ENCODE measurements at regions not wholly inside any gene's neighbourhood (a gene's known extent, or its start where the extent isn't known, plus 50 kb on each side); places are given as distances from the start of the nearest gene placed in this dataset.

GRCh38 chr1:80517062-80517461 lies 1283.7 kb upstream of the ADGRL2 start:
- WGBS: no CpG with 5 or more reads among the region's 1 CpG
- no peak overlapping the region for H4K8ac ChIP-seq (ENCODE audit: low read length)
- no peak overlapping the region for H3K9ac ChIP-seq (ENCODE audit: low read length)
- no peaks in the 10 kb centered on the region for H3K36me3 ChIP-seq (ENCODE audit: control insufficient read depth in 1 of 2, insufficient read depth in 2 of 2, low read depth in 1 of 2, low read length in 2 of 2)
- H3K79me1 ChIP-seq (replicated peaks; ENCODE audit: low read length, poor library complexity, severe bottlenecking): no peaks in the 10 kb centered on the region
- no peak overlapping the region for H2BK15ac ChIP-seq (ENCODE audit: low read depth, poor library complexity, severe bottlenecking)
- H2AK5ac ChIP-seq (ENCODE audit: low read length, severe bottlenecking): no peak overlapping the region
- H2BK12ac ChIP-seq (ENCODE audit: low read length in 2 of 2): no peak overlapping the region
- H3K27me3 ChIP-seq (ENCODE audit: control insufficient read depth in 1 of 2, insufficient read depth in 1 of 2, low read length in 2 of 2): no peaks in the 10 kb centered on the region
- H3K4me1 ChIP-seq (ENCODE audit: control insufficient read depth, insufficient read depth, low read depth, low read length): no peaks in the 10 kb centered on the region
- no peak for DNase-seq
- no peak overlapping the region for H2AFZ ChIP-seq (ENCODE audit: low read depth, low read length)
- no peaks in the 10 kb centered on the region for H3K9me3 ChIP-seq (ENCODE audit: control insufficient read depth, low read length)
- H3K14ac ChIP-seq (ENCODE audit: low read length in 2 of 2): no peak overlapping the region
- no peak overlapping the region for H3K4me3 ChIP-seq (ENCODE audit: insufficient read depth in 1 of 2, low read depth in 1 of 2, low read length in 2 of 2)
- no peak overlapping the region for H2BK5ac ChIP-seq (ENCODE audit: low read depth, low read length, poor library complexity, severe bottlenecking)
- H3K18ac ChIP-seq (ENCODE audit: low read depth in 1 of 2, low read length in 2 of 2): no peak overlapping the region
- no peak overlapping the region for H3K27ac ChIP-seq (ENCODE audit: low read length, poor library complexity, severe bottlenecking)
- H3K23ac ChIP-seq (ENCODE audit: low read length in 2 of 2): no peak overlapping the region
- no peak overlapping the region for H3K4me2 ChIP-seq (ENCODE audit: low read length, poor library complexity, severe bottlenecking)
- H2BK120ac ChIP-seq (ENCODE audit: low read depth, low read length): no peak overlapping the region
- H3K4ac ChIP-seq (ENCODE audit: low read depth in 1 of 2, low read length in 2 of 2): no peak overlapping the region
- H4K91ac ChIP-seq (ENCODE audit: low read length): no peak overlapping the region

GRCh38 chr1:80509965-80510522 lies 1290.7 kb upstream of the ADGRL2 start:
- no peaks in the 10 kb centered on the region for H3K36me3 ChIP-seq (ENCODE audit: control insufficient read depth in 1 of 2, insufficient read depth in 2 of 2, low read depth in 1 of 2, low read length in 2 of 2)
- no peak overlapping the region for H3K4me3 ChIP-seq (ENCODE audit: insufficient read depth in 1 of 2, low read depth in 1 of 2, low read length in 2 of 2)
- no peak overlapping the region for H3K18ac ChIP-seq (ENCODE audit: low read depth in 1 of 2, low read length in 2 of 2)
- H2BK15ac ChIP-seq (ENCODE audit: low read depth, poor library complexity, severe bottlenecking): no peak overlapping the region
- no peak overlapping the region for H3K23ac ChIP-seq (ENCODE audit: low read length in 2 of 2)
- no peak overlapping the region for H3K14ac ChIP-seq (ENCODE audit: low read length in 2 of 2)
- no peak overlapping the region for H2AK5ac ChIP-seq (ENCODE audit: low read length, severe bottlenecking)
- H3K4me2 ChIP-seq (ENCODE audit: low read length, poor library complexity, severe bottlenecking): no peak overlapping the region
- no peak overlapping the region for H4K8ac ChIP-seq (ENCODE audit: low read length)
- H2BK5ac ChIP-seq (ENCODE audit: low read depth, low read length, poor library complexity, severe bottlenecking): no peak overlapping the region
- no peak overlapping the region for H3K9ac ChIP-seq (ENCODE audit: low read length)
- no peak overlapping the region for H2BK120ac ChIP-seq (ENCODE audit: low read depth, low read length)
- no peak overlapping the region for H2AFZ ChIP-seq (ENCODE audit: low read depth, low read length)
- no peaks in the 10 kb centered on the region for H3K27me3 ChIP-seq (ENCODE audit: control insufficient read depth in 1 of 2, insufficient read depth in 1 of 2, low read length in 2 of 2)
- H3K79me1 ChIP-seq (replicated peaks; ENCODE audit: low read length, poor library complexity, severe bottlenecking): no peaks in the 10 kb centered on the region
- H3K27ac ChIP-seq (ENCODE audit: low read length, poor library complexity, severe bottlenecking): no peak overlapping the region
- WGBS: 78% methylated on average over 1 of the region's 2 CpGs
- no peak overlapping the region for H2BK12ac ChIP-seq (ENCODE audit: low read length in 2 of 2)
- no peak overlapping the region for H3K4ac ChIP-seq (ENCODE audit: low read depth in 1 of 2, low read length in 2 of 2)
- DNase-seq: no peak
- H4K91ac ChIP-seq (ENCODE audit: low read length): no peak overlapping the region
- no peaks in the 10 kb centered on the region for H3K4me1 ChIP-seq (ENCODE audit: control insufficient read depth, insufficient read depth, low read depth, low read length)
- H3K9me3 ChIP-seq (ENCODE audit: control insufficient read depth, low read length): peaks cover 3% of the 10 kb centered on the region

- no peak overlapping the region for H3K27ac ChIP-seq (ENCODE audit: low read length, poor library complexity, severe bottlenecking)
- no peak overlapping the region for H3K4me2 ChIP-seq (ENCODE audit: low read length, poor library complexity, severe bottlenecking)
- no peaks in the 10 kb centered on the region for H3K79me1 ChIP-seq (replicated peaks; ENCODE audit: low read length, poor library complexity, severe bottlenecking)
- H4K91ac ChIP-seq (ENCODE audit: low read length): no peak overlapping the region
- no peak overlapping the region for H2BK5ac ChIP-seq (ENCODE audit: low read depth, low read length, poor library complexity, severe bottlenecking)
- H2BK15ac ChIP-seq (ENCODE audit: low read depth, poor library complexity, severe bottlenecking): no peak overlapping the region
- H3K4me3 ChIP-seq (ENCODE audit: insufficient read depth in 1 of 2, low read depth in 1 of 2, low read length in 2 of 2): no peak overlapping the region
- no peak overlapping the region for H3K9ac ChIP-seq (ENCODE audit: low read length)
- H3K4me1 ChIP-seq (ENCODE audit: control insufficient read depth, insufficient read depth, low read depth, low read length): no peaks in the 10 kb centered on the region
- H2BK12ac ChIP-seq (ENCODE audit: low read length in 2 of 2): no peak overlapping the region
- DNase-seq: no peak
- no peaks in the 10 kb centered on the region for H3K36me3 ChIP-seq (ENCODE audit: control insufficient read depth in 1 of 2, insufficient read depth in 2 of 2, low read depth in 1 of 2, low read length in 2 of 2)
- no peak overlapping the region for H2AK5ac ChIP-seq (ENCODE audit: low read length, severe bottlenecking)
- no peaks in the 10 kb centered on the region for H3K27me3 ChIP-seq (ENCODE audit: control insufficient read depth in 1 of 2, insufficient read depth in 1 of 2, low read length in 2 of 2)
- no peak overlapping the region for H4K8ac ChIP-seq (ENCODE audit: low read length)
- WGBS: 100% methylated on average over 1 of the region's 2 CpGs
- no peak overlapping the region for H3K14ac ChIP-seq (ENCODE audit: low read length in 2 of 2)
- peaks cover 3% of the 10 kb centered on the region for H3K9me3 ChIP-seq (ENCODE audit: control insufficient read depth, low read length)
- no peak overlapping the region for H2AFZ ChIP-seq (ENCODE audit: low read depth, low read length)
- no peak overlapping the region for H2BK120ac ChIP-seq (ENCODE audit: low read depth, low read length)
- no peak overlapping the region for H3K18ac ChIP-seq (ENCODE audit: low read depth in 1 of 2, low read length in 2 of 2)
- no peak overlapping the region for H3K23ac ChIP-seq (ENCODE audit: low read length in 2 of 2)
- H3K4ac ChIP-seq (ENCODE audit: low read depth in 1 of 2, low read length in 2 of 2): no peak overlapping the region
These were observed 1294.5 kb upstream of the ADGRL2 start for GRCh38 chr1:80506216-80506615.

GRCh38 chr1:80498673-80499072 lies 1302.1 kb upstream of the ADGRL2 start:
- Histone ChIP-seq H2BK15ac (ENCODE audit: low read depth, poor library complexity, severe bottlenecking) (no peak overlapping the region), H3K27ac (ENCODE audit: low read length, poor library complexity, severe bottlenecking) (no peak overlapping the region), H3K18ac (ENCODE audit: low read depth in 1 of 2, low read length in 2 of 2) (no peak overlapping the region), H3K4me1 (ENCODE audit: control insufficient read depth, insufficient read depth, low read depth, low read length) (no peaks in the 10 kb centered on the region), H3K79me1 (replicated peaks; ENCODE audit: low read length, poor library complexity, severe bottlenecking) (no peaks in the 10 kb centered on the region), H3K36me3 (ENCODE audit: control insufficient read depth in 1 of 2, insufficient read depth in 2 of 2, low read depth in 1 of 2, low read length in 2 of 2) (no peaks in the 10 kb centered on the region), H2BK12ac (ENCODE audit: low read length in 2 of 2) (no peak overlapping the region), H3K14ac (ENCODE audit: low read length in 2 of 2) (no peak overlapping the region), H2AFZ (ENCODE audit: low read depth, low read length) (no peak overlapping the region), H2BK5ac (ENCODE audit: low read depth, low read length, poor library complexity, severe bottlenecking) (no peak overlapping the region), H2BK120ac (ENCODE audit: low read depth, low read length) (no peak overlapping the region), H4K8ac (ENCODE audit: low read length) (no peak overlapping the region), H3K4ac (ENCODE audit: low read depth in 1 of 2, low read length in 2 of 2) (no peak overlapping the region), H3K9me3 (ENCODE audit: control insufficient read depth, low read length) (peaks cover 2% of the 10 kb centered on the region), H3K9ac (ENCODE audit: low read length) (no peak overlapping the region), H3K27me3 (ENCODE audit: control insufficient read depth in 1 of 2, insufficient read depth in 1 of 2, low read length in 2 of 2) (no peaks in the 10 kb centered on the region), H4K91ac (ENCODE audit: low read length) (no peak overlapping the region), H3K4me2 (ENCODE audit: low read length, poor library complexity, severe bottlenecking) (no peak overlapping the region), H3K23ac (ENCODE audit: low read length in 2 of 2) (no peak overlapping the region), H2AK5ac (ENCODE audit: low read length, severe bottlenecking) (no peak overlapping the region), H3K4me3 (ENCODE audit: insufficient read depth in 1 of 2, low read depth in 1 of 2, low read length in 2 of 2) (no peak overlapping the region)
- peak; percentile 19 for DNase-seq

Data from mesenchymal stem cell (in vitro differentiated cells and primary cell).